HG02588 (cell line): ENCODE measurements at regions not wholly inside any gene's neighbourhood (a gene's known extent, or its start where the extent isn't known, plus 50 kb on each side); places are given as distances from the start of the nearest gene placed in this dataset.

ENCODE experiments used
- ATAC-seq: cut with Tn5 transposase; IDR thresholded peaks from one replicate; pipeline ENCODE4 v1.9.1; 2021; ENCODE audit warnings: mild to moderate bottlenecking, moderate library complexity; ENCODE audit not compliant: unreplicated experiment

- no peak for ATAC-seq
Observed at GRCh38 chr10:123585477-123586445, 80.4 kb upstream of the GPR26 start.

- ATAC-seq = no peak
Observed at GRCh38 chr10:123587110-123587509, 79.0 kb upstream of the GPR26 start.

GRCh38 chr10:123588386-123588914 is 77.7 kb upstream of the GPR26 start:
- no peak for ATAC-seq

GRCh38 chr10:123595661-123596060 is 70.5 kb upstream of the GPR26 start:
- ATAC-seq = no peak

DNA sequence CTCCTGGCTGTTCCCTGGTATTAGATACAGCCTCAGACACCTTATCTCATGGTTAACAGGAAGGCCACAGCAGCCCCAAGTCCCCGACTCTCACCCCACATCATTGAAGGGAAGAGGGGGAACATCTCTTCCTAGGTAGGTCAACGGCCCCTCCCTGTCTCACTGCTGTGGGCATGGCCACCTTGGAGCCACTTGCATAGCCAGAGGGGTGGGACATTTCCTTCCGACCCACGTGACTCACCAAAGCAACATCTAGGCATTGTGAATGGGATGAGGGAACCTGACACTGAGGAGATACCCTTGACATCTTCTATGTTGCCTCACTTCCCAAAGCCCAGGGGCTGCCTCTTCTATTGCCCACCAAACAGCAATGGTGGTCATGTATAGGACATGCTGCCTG is 68.5 kb upstream of the GPR26 start:
- ATAC-seq = no peak

DNA sequence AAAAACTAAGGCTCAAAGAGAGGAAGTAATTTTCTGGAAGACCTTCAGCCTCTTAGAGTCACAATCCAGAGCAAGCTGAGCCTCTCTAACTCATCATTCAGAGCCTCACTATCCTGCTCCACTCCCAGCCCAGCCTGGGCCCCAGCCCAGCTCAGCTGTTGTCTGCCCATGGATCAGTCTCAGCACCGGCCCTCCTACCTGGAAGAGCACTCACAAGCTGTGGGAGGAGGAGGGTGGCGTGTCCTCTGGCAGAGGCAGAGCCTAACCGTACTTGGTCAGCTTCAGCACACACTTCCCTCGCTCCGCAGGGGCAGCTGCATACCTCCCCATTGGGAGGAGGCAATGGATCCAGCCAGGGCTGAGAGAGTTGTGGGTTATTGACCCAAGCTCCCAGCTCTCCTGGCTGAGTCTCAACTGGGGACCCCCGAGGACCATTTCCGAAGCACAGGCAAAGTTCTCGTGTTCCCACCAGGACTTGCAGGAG is 66.7 kb upstream of the GPR26 start:
- ATAC-seq = no peak

- no peak for ATAC-seq
Observed at GRCh38 chr10:123600177-123600576, 66.0 kb upstream of the GPR26 start.

DNA sequence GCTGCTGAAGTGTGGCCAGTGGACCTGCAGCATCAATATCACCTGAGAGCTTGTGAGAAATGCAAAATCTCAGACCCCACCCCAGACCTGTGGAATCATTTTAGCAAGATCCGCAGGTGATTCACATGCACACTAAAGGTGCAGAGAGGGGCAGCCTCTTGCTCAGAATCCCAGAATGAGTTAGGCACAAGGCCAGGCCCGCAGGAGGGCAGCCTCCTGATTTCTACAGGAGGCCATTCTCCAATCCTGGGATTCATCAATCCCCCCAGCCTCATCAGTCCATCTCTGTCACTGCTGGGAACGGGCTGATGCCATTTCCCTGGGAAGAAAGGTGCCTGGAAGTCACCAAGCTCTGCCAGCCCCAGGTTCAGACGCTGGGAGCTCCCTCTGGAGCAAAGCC is 63.0 kb upstream of the GPR26 start:
- ATAC-seq = no peak

GRCh38 chr10:123604506-123604905 is 61.6 kb upstream of the GPR26 start:
- no peak for ATAC-seq

DNA sequence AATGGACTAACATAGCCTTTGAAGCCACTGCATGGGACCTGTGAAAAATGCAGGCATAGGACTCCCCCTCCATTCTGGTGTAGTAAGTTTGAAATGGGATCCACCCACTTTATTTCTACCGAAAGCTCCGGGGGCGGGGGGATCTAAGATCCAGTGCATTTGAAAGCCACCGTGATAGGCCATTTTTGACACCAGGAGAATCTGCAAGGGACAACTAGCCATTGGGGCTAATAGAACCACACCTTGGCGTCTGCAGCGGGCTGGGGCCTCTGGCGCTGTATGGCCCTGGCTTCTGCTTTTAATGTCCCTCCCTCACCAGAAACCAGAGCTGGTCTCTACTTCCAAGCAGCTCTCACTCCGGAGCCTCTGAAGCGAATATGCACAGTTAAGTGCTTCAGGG is 60.1 kb upstream of the GPR26 start:
- no peak for ATAC-seq

DNA sequence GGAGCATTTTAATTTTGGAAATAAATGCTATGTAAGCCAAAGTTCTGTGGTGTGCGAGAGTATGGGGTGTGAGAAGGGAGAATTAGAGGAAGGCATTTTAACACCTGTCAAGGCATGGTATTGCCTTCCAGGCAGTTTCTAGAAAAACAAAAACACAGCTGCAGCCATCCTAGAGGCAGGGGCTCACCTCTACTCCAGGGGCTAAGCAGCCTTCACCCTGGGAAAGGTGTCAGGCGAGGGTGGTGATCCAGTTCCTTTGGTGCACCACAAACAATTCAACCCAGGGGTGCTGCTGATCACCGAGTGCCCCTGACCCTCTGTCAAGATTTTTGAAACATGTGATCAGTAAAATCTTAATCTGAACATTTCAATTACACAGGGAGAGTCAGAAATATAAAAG is 59.2 kb upstream of the GPR26 start:
- no peak for ATAC-seq

DNA sequence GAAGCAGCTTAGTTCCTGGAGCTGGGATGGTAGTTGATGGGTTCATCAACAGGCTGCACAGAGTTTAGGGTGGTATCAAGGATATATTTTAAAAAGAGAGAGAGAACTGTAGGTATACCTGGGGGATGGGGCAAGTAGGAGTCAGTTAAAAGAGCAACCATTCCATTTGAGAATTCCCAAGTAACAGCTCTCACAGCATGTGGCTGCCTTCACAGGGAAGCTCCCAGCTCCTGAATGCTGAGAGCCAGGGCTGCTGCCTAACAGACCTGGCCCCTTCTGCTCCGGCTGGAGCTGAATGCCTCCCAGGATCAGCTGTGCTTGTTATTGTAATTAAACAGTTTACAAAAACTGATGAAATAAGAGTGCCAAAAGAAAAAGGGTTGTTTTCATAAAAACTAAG is 58.8 kb upstream of the GPR26 start:
- no peak for ATAC-seq

- no peak for ATAC-seq
Observed at GRCh38 chr10:123608047-123608446, 58.1 kb upstream of the GPR26 start.

GRCh38 chr10:123611243-123611642 is 54.9 kb upstream of the GPR26 start:
- ATAC-seq = no peak

DNA sequence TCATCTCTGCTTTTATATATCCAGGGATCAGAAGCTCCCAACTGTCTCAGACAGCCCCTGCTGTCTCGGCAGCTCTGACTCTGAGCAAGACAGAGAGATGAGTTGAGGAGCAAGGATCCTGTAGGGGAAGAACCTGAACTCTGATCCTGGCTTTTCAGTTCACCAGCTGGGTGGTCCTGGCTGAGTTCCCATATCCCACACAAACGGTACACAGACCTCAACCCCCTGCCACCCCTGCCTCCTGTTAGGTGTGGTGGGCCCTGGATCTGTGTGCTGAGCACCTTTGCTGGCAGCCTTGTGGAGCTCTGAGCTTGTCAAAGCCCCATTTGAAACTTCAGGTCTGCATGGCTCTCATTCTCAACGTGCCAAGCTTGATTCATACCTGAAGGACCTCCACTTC is 54.3 kb upstream of the GPR26 start:
- no peak for ATAC-seq

DNA sequence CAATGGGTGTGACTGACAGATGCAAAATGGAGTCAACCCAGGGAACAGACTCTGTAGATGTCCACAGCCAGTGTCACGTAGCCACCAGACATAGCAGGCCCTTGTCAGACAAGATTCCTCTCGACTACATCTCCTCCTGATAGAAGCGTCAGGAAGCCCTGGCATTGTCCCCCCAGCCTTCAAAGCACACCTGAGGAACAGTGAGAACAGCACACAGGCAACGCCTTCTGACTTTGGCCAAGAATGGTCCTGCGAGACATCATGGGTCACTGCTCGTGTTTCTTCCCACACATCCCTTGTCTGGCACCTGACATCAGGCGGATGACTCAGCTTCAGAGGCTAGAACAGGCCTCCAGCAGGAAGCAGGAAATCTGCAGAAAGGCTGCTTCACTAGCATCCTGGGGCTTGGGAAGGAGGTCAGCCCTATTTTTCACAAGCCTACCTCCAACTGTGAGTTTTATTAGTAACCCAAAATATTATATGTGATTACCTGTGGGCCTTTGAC is 52.8 kb upstream of the GPR26 start:
- ATAC-seq = no peak

- no peak for ATAC-seq
Observed at GRCh38 chr10:123614888-123615287, 51.3 kb upstream of the GPR26 start.
